HG03039 (cell line): ENCODE measurements at regions not wholly inside any gene's neighbourhood (a gene's known extent, or its start where the extent isn't known, plus 50 kb on each side); places are given as distances from the start of the nearest gene placed in this dataset.
"Not testable (repeated sequence)": the region's sequence is repeated elsewhere in the genome, so short reads cannot be mapped to it uniquely, and the experiment has no call there.

ENCODE experiments used
- ATAC-seq: cut with Tn5 transposase; IDR thresholded peaks from one replicate; pipeline ENCODE4 v1.9.1; 2021; ENCODE audit warnings: mild to moderate bottlenecking, moderate library complexity; ENCODE audit not compliant: unreplicated experiment

DNA sequence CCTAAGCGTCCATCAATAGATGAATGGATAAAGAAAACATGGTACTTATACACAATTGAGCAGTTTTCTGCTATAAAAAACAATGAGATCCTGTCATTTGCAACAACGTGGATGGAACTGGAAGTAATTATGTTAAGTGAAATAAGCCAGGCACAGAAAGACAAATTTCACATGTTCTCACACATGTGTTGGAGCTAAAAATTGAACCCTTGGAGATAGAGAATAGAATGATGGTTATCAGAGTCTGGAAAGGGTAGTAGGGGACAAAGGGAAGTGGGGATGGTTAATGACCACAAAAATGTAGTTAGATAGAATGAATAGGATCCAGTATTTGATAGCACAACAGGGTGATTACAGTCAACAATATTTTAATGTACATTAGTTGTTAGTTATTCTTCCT, 1033.5 kb downstream of the HACE1 start:
- no peak for ATAC-seq

- no peak for ATAC-seq
Measured at GRCh38 chr6:103820148-103820547, 1039.6 kb downstream of the HACE1 start.

GRCh38 chr6:103819509-103819908, 1040.2 kb downstream of the HACE1 start:
- ATAC-seq, result no peak

GRCh38 chr6:103812970-103813369, 1046.7 kb downstream of the HACE1 start:
- ATAC-seq, result no peak

DNA sequence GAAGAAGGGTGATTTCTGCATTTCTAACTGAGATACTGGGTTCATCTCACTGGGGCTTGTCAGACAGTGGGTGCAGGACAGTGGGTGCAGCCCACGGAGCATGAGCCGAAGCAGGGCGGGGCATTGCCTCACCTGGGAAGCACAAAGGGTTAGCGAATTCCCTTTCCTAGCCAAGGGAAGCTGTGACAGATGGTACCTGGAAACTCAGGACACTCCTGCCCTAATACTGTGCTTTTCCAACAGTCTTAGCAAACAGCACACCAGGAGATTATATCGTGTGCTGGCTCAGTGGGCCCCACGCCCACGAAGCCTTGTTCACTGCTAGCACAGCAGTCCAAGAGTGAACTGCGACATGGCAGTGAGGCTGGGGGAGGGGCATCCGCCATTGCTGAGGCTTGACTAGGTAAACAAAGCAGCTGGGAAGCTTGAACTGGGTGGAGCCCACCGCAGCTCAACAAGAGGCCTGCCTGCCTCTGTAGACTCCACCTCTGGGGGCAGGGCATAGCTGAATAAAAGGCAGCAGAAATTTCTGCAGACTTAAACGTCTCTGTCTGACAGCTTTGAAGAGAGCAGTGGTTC, 1057.7 kb downstream of the HACE1 start:
- not testable (repeated sequence) for ATAC-seq

GRCh38 chr6:103799971-103800670, 1059.6 kb downstream of the HACE1 start:
- no peak for ATAC-seq

DNA sequence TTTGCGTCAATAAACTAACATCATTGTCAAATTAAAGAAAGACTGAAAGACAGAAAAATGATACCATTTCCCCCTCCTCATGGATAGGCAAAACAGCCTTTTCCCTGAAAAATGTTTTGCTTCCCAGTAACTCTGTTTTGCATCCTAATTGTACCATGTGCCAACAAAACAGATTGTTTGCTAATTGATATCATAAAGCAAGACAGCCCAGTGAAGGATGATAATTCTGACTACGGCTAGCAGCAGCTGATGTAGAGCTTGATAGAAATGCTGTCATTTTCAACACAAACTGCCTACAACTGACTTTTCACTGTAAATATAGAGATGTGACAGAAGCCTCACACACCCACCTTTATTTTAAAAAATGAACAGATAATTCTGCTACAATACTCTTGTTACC, 1061.6 kb downstream of the HACE1 start:
- ATAC-seq, result no peak

GRCh38 chr6:103797738-103798137, 1062.0 kb downstream of the HACE1 start:
- no peak for ATAC-seq

DNA sequence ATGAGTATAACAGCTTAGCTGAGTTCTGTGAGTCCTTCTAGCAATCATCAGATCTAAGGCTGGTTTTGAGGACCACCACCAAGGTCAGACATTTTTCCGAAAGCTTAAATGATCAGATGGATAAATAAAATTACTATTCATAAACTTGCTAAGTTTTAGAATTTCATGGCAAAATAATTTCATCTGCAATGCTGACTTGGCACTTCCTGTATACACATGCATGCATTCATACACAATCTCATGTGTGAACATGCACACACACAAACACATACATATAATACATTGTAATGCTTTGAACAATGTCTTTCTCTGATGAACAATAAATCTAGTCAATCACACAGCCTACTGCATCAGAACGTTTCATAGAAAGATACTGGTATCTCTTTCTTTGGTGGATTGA, 1068.3 kb downstream of the HACE1 start:
- no peak for ATAC-seq

DNA sequence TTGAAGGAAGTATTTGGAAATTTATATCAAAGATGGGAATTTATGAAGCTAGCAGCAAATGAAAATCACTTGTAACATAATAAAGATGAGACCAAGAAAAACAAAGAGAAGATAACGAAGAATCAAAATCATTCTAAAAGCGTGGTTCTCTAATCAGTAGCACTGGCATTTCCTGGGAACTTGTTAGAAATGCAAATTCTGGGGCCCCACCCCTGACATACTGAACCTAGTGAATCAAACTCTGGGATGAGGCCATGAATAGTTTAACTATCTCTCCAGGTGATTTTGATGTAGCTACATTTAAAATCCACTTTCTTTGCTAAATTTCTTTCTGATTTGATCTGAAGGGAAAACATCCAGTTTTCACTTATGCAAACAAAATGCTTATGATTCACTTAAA, 1075.6 kb downstream of the HACE1 start:
- ATAC-seq, result no peak

- ATAC-seq, result no peak
Measured at GRCh38 chr6:103783329-103783728, 1076.4 kb downstream of the HACE1 start.

- ATAC-seq, result no peak
Measured at GRCh38 chr6:103769431-103769830, 1090.3 kb downstream of the HACE1 start.

- ATAC-seq, result no peak
Measured at GRCh38 chr6:103750603-103751002, 1109.1 kb downstream of the HACE1 start.

GRCh38 chr6:103734016-103734415, 1125.7 kb downstream of the HACE1 start:
- no peak for ATAC-seq

- no peak for ATAC-seq
Measured at GRCh38 chr6:103729658-103730057, 1130.1 kb downstream of the HACE1 start.

- no peak for ATAC-seq
Measured at GRCh38 chr6:103723438-103724322, 1136.0 kb downstream of the HACE1 start.

DNA sequence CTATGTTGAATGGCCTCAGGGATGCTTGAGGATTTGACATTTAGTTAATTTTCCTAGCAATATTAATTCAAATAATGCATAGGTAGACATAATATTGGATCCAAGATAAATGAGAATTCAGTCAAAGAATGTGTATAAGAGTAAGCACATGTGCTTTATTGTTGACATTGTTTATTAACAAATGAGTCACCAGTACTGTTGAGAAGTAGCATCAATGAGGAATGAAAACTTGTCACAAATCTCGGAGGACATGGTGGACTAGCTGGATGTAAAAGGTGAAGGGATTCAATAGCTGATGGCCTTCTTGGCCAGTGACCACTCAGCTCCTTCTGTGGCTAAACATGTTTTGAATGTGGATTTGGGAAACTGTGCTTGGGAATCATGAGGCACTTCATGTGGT, 1137.0 kb downstream of the HACE1 start:
- ATAC-seq, result no peak

DNA sequence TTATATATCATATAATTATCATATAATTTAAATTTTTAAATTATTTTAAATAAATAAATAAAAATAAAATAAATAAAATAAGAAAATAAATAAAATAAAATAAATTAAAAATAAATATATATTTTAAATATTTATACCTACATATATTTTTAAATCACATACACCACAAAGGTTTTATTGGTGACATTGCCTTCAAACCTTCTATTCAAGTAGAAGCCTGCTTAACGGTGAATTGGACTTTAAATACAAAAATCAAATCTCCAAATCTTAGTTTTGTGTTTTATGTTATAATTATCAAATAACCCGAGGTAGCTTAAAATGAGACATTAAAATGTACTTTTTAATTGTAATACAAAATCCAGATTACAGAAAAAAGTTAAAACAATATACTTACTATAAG, 1137.8 kb downstream of the HACE1 start:
- ATAC-seq, result no peak

DNA sequence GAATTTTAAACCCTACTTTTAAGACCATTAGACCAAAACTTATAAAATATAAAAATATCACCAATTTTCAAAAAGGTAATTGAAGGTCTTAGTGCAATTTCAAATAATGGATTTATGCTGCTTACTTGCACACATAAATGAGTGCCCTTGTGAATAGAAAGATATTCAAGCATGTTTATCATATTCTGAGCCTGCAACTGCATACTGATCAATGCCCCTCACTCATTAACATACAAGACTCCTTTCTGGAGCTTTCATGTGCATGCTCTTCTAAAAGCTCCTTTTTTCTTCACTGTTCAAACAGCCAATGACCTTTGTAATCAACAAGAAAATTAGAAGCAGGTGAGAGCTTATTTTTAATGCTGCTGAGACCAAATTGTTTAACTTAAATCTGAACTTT, 1139.3 kb downstream of the HACE1 start:
- ATAC-seq, result no peak

DNA sequence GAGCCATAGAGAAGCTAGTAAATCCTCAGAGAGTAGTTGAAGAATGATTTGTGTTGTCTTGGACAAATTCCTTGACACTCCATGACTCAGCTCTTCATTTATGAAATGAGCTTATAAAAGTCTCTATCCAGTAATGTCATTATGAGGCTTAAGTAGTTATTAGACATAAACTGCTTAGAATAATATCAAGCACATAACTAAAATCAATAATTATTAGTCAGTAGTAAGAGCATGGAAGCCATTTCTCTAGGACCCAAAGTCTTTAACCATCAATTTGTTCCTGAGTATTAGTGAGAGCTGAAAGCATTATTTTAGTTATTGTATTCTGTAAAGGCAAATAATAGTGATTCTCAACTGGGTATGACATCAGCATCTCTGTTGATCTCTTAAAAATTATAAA, 1140.2 kb downstream of the HACE1 start:
- no peak for ATAC-seq

- ATAC-seq, result no peak
Measured at GRCh38 chr6:103715269-103715668, 1144.5 kb downstream of the HACE1 start.

- not testable (repeated sequence) for ATAC-seq
Measured at GRCh38 chr6:103709236-103709635, 1150.5 kb downstream of the HACE1 start.
